NCI-H460 (cell line): ENCODE measurements at regions not wholly inside any gene's neighbourhood (a gene's known extent, or its start where the extent isn't known, plus 50 kb on each side); places are given as distances from the start of the nearest gene placed in this dataset.
A peak's percentile ranks its signal among the peaks of the same experiment; 100 is the strongest.
"Not testable (repeated sequence)": the region's sequence is repeated elsewhere in the genome, so short reads cannot be mapped to it uniquely, and the experiment has no call there.

Experiments
- DNase-seq: peaks from one replicate; pipeline ENCODE4 v3.0.0-alpha.2; 2016; ENCODE audit warnings: low read depth; ENCODE audit errors: extremely low read depth

- DNase-seq, result no peak
Observed at GRCh38 chr16:46519063-46519462, 102.1 kb downstream of the SHCBP1 start.

- DNase-seq, result no peak
Observed at GRCh38 chr16:46496701-46497100, 124.5 kb downstream of the SHCBP1 start.

- no peak for DNase-seq
Observed at GRCh38 chr16:46482895-46483294, 138.3 kb downstream of the SHCBP1 start.

- no peak for DNase-seq
Observed at GRCh38 chr16:46466239-46466638, 154.9 kb downstream of the SHCBP1 start.

- DNase-seq, result not testable (repeated sequence)
Observed at GRCh38 chr16:46454801-46455200, 166.4 kb downstream of the SHCBP1 start.

GRCh38 chr16:46428108-46429061, 192.8 kb downstream of the SHCBP1 start:
- no peak for DNase-seq

GRCh38 chr16:46427340-46428107, 193.7 kb downstream of the SHCBP1 start:
- DNase-seq, result no peak

- no peak for DNase-seq
Observed at GRCh38 chr16:46426336-46426735, 194.8 kb downstream of the SHCBP1 start.

GRCh38 chr16:46404028-46404427, 217.2 kb downstream of the SHCBP1 start:
- DNase-seq, result no peak

GRCh38 chr16:46398559-46398958, 222.6 kb downstream of the SHCBP1 start:
- DNase-seq, result not testable (repeated sequence)

GRCh38 chr16:46396883-46397270, 224.3 kb downstream of the SHCBP1 start:
- not testable (repeated sequence) for DNase-seq

- not testable (repeated sequence) for DNase-seq
Observed at GRCh38 chr16:46396131-46396882, 224.9 kb downstream of the SHCBP1 start.

- not testable (repeated sequence) for DNase-seq
Observed at GRCh38 chr16:46395391-46395921, 225.7 kb downstream of the SHCBP1 start.

GRCh38 chr16:46394963-46395362, 226.2 kb downstream of the SHCBP1 start:
- DNase-seq, result not testable (repeated sequence)

- DNase-seq, result not testable (repeated sequence)
Observed at GRCh38 chr16:46394149-46394548, 227.0 kb downstream of the SHCBP1 start.

- not testable (repeated sequence) for DNase-seq
Observed at GRCh38 chr16:46392930-46393722, 228.1 kb downstream of the SHCBP1 start.

GRCh38 chr16:46390660-46391462, 230.3 kb downstream of the SHCBP1 start:
- DNase-seq, result not testable (repeated sequence)

GRCh38 chr16:46389561-46390041, 231.6 kb downstream of the SHCBP1 start:
- peak; percentile 84 for DNase-seq
